ENCODE measurements at regions not wholly inside any gene's neighbourhood (a gene's known extent, or its start where the extent isn't known, plus 50 kb on each side); places are given as distances from the start of the nearest gene placed in this dataset.

DNA sequence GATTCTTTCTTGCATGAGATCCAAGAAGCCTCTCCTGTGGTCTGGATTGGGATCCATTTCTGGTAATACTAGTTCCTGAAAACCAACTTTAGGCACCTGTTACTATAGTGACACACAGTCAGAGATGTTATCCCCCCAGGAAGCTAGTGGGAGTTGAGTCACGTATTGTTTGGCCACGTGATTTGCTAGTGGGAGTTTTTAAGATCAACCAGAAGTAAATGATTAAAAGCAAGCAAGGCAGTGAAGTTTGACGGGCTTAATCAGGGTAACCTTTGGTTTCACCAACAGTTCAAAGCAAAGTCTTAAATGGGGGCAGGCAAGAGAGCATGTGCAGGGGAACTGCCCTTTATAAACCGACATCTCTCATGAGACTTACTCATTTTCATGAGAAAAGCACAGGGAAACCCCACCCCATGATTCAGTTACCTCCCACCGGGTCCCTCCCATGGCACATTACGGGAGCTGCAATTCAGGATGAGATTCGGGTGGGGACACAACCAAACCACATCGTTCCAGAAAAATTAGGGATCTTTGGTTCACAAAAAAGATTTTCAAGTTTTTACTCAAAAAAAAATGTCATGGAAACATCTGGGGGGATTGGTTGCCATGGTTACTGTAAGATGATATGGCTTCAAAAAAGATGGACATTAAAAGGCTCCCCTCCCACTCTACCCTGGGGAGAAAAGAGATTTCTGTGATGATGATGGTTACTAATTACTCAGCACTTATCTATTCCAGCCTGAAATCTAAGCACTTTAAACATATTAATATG lies 483.1 kb upstream of the ERCC4 start:
- TF ChIP-seq CTCF (IDR thresholded peaks at IDR 0.05): no peak
- no peak for TF ChIP-seq POLR2A (IDR thresholded peaks at IDR 0.05)
